CD4-positive, CD25-positive, alpha-beta regulatory T cell (primary cell): ENCODE measurements at regions not wholly inside any gene's neighbourhood (a gene's known extent, or its start where the extent isn't known, plus 50 kb on each side); places are given as distances from the start of the nearest gene placed in this dataset.

ENCODE experiments used
- ATAC-seq, 2 donors: fragments of 150-1000 bp; cut with Tn5 transposase; one replicate each; pipeline ENCODE4 v1.10.0; 2021; ENCODE audit warnings: low read depth in 2 of 2, moderate number of reproducible peaks in 2 of 2, moderate library complexity in 1 of 2
- DNase-seq, 3 donors: peaks; one replicate each; pipeline versions ENCODE4 v3.0.0 to v3.0.0-alpha.2; 2012 to 2022; ENCODE audit warnings: mixed read lengths in 1 of 3
- H3K27ac ChIP-seq: one replicate; pipeline ENCODE4 v1.7.0; 2013; ENCODE audit warnings: mild to moderate bottlenecking, low read length; ENCODE audit not compliant: insufficient read depth, poor library complexity, severe bottlenecking
- H3K27me3 ChIP-seq: one replicate; pipeline ENCODE4 v1.7.0; 2013; ENCODE audit warnings: low read length; ENCODE audit not compliant: control insufficient read depth, insufficient read depth
- H3K36me3 ChIP-seq: one replicate; pipeline ENCODE4 v1.7.0; 2013; ENCODE audit warnings: mild to moderate bottlenecking, low read length, moderate library complexity; ENCODE audit not compliant: control insufficient read depth, insufficient read depth
- H3K4me1 ChIP-seq: 2 replicates; pipeline ENCODE4 v1.7.0; 2013; ENCODE audit warnings: mild to moderate bottlenecking, low read length; ENCODE audit not compliant: insufficient read depth, control insufficient read depth, poor library complexity, severe bottlenecking
- H3K4me3 ChIP-seq: one replicate; pipeline ENCODE4 v1.7.0; 2013; ENCODE audit warnings: low read depth, mild to moderate bottlenecking, low read length, moderate library complexity
- H3K9me3 ChIP-seq, 2 experiments: 1 replicate in 1 of 2; 2 replicates in 1 of 2; pipeline ENCODE4 v1.7.0; 2013; ENCODE audit warnings: low read length in 2 of 2, mild to moderate bottlenecking in 1 of 2, moderate library complexity in 1 of 2; ENCODE audit not compliant: control insufficient read depth in 2 of 2
- H3K27ac Mint-ChIP-seq, 3 donors: one replicate each; pipeline ENCODE4 v1.8.0; 2020 to 2022; ENCODE audit warnings: mild to moderate bottlenecking in 3 of 3, mixed read lengths in 3 of 3, moderate library complexity in 2 of 3
- H3K27me3 Mint-ChIP-seq: one replicate; pipeline ENCODE4 v1.8.0; 2022; ENCODE audit warnings: mild to moderate bottlenecking, mixed read lengths
- H3K36me3 Mint-ChIP-seq: one replicate; pipeline ENCODE4 v1.8.0; 2020; ENCODE audit warnings: mixed read lengths
- H3K4me1 Mint-ChIP-seq, 4 donors: one replicate each; pipeline ENCODE4 v1.8.0; 2020 to 2022; ENCODE audit warnings: mixed read lengths in 4 of 4, mild to moderate bottlenecking in 1 of 4
- H3K4me3 Mint-ChIP-seq, 4 donors: one replicate each; pipeline ENCODE4 v1.8.0; 2020 to 2022; ENCODE audit warnings: mild to moderate bottlenecking in 4 of 4, mixed read lengths in 4 of 4, moderate library complexity in 3 of 4
- H3K9me3 Mint-ChIP-seq, 7 donors: one replicate each; pipeline ENCODE4 v1.8.0; 2020 to 2022; ENCODE audit warnings: mixed read lengths in 7 of 7, mild to moderate bottlenecking in 3 of 7, moderate library complexity in 2 of 7

DNA sequence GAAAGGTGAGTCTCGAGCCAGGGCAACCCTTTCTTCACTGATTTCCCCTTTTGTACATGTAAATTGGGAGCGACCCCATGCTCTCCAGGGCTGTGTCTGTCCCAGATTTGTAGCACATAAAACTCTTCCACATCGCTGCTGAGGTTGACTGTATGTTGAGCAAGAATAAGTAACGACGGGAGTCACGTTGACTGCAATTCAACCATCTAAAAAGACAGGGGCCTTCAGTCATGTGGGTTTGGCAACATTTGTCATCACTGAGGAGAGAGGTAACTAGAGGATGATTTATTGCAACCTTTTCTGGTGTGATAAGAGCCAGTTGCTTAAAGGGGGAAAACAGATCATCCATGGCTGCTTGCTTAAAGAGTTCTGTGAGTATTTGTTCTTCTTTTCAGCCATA lies 159.4 kb upstream of the SULF2 start:
- ATAC-seq, result no peak
- no peak overlapping the region for H3K4me3 Mint-ChIP-seq
- Histone ChIP-seq H3K4me3 (no peak overlapping the region), H3K9me3 (no peaks in the 10 kb centered on the region), H3K27me3 (peaks cover 1% of the 10 kb centered on the region), H3K27ac (no peak overlapping the region), H3K36me3 (no peaks in the 10 kb centered on the region), H3K4me1 (no peaks in the 10 kb centered on the region)
- no peaks in the 10 kb centered on the region for H3K36me3 Mint-ChIP-seq
- no peak overlapping the region for H3K27ac Mint-ChIP-seq
- no peak for DNase-seq
- no peaks in the 10 kb centered on the region for H3K27me3 Mint-ChIP-seq
- no peaks in the 10 kb centered on the region for H3K4me1 Mint-ChIP-seq
- no peaks in the 10 kb centered on the region for H3K9me3 Mint-ChIP-seq

GRCh38 chr20:47941869-47942268 lies 156.6 kb upstream of the SULF2 start:
- Mint-ChIP-seq H3K27ac (no peak overlapping the region), H3K36me3 (no peaks in the 10 kb centered on the region)

DNA sequence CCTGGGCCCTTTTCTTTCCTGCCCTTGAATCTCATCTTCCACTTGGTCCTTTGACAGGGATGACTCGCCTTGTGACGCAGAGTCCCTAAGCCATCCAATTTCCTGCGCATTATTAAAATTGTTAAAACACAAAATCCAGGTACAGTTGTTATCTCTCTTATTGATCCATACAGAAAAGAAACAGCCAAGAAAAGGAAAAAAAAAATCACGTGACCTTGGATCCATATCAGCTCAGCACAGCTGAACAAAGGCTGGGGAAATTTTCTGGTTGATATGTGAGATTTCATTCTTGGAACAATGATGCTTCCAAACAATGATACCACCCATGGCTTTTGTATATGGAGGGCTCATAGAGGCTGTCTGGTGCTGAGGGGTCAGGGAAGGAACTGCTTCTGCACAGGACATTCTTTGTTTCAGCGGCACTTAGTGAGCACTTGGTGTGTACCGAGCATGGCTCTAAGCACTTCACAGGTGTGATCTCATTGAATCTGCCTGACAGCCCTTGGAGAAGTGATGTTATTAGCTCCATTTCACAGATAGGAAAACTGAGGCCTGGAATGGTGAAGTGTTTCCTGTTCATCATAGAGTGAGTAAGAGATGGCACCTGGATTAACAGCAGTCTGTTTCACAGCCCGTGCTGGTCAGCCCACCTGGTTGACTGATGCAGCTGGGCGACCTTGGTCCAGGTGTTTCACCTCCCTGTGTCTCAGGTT lies 155.0 kb upstream of the SULF2 start:
- no peak overlapping the region for H3K27ac Mint-ChIP-seq
- H3K9me3 Mint-ChIP-seq, result no peaks in the 10 kb centered on the region
- peaks cover 6% of the 10 kb centered on the region for H3K27me3 Mint-ChIP-seq
- no peak overlapping the region for H3K4me3 ChIP-seq
- H3K27me3 ChIP-seq, result peaks cover 1% of the 10 kb centered on the region
- H3K36me3 ChIP-seq, result no peaks in the 10 kb centered on the region
- H3K4me1 ChIP-seq, result no peaks in the 10 kb centered on the region
- H3K4me1 Mint-ChIP-seq, result no peaks in the 10 kb centered on the region
- no peaks in the 10 kb centered on the region for H3K36me3 Mint-ChIP-seq
- ATAC-seq, result no peak
- no peak for DNase-seq
- H3K9me3 ChIP-seq, result no peaks in the 10 kb centered on the region
- no peak overlapping the region for H3K4me3 Mint-ChIP-seq
- H3K27ac ChIP-seq, result no peak overlapping the region

More at GRCh38 chr20:47941869-47942268, 156.6 kb upstream of the SULF2 start:
- ATAC-seq, result no peak
- H3K4me1 Mint-ChIP-seq, result no peaks in the 10 kb centered on the region
- Histone ChIP-seq H3K9me3 (no peaks in the 10 kb centered on the region), H3K36me3 (no peaks in the 10 kb centered on the region), H3K27ac (no peak overlapping the region), H3K27me3 (peaks cover 1% of the 10 kb centered on the region), H3K4me3 (no peak overlapping the region), H3K4me1 (no peaks in the 10 kb centered on the region)
- H3K27me3 Mint-ChIP-seq, result no peaks in the 10 kb centered on the region
- no peak overlapping the region for H3K4me3 Mint-ChIP-seq
- H3K9me3 Mint-ChIP-seq, result no peaks in the 10 kb centered on the region
- DNase-seq, result no peak

DNA sequence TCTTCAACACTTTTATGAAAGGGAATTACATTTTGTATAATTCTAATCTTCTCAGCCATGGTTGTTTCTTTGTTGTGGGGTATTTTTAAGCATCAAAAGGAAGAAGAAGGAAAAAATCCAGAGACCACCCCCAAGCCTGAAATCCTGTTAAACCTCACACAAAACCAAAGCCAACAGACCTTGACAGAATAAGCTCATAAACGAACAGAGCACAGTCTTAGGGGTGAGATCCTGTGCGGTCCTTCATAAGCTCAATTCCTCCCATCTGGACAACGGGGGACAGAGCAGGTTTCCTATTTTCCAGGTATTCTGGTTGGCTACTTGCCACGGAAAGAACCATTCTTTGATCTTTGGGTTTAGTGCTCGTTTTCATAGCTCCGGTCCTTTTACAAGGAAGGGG lies 151.3 kb upstream of the SULF2 start:
- DNase-seq (no peak), ATAC-seq (no peak)
- H3K9me3 Mint-ChIP-seq, result no peaks in the 10 kb centered on the region
- Histone ChIP-seq H3K27me3 (peaks cover 6% of the 10 kb centered on the region), H3K9me3 (no peaks in the 10 kb centered on the region), H3K4me3 (no peak overlapping the region), H3K4me1 (no peaks in the 10 kb centered on the region), H3K27ac (no peak overlapping the region), H3K36me3 (no peaks in the 10 kb centered on the region)
- H3K27ac Mint-ChIP-seq, result no peak overlapping the region
- no peaks in the 10 kb centered on the region for H3K4me1 Mint-ChIP-seq
- no peak overlapping the region for H3K4me3 Mint-ChIP-seq
- no peaks in the 10 kb centered on the region for H3K36me3 Mint-ChIP-seq
- peaks cover 9% of the 10 kb centered on the region for H3K27me3 Mint-ChIP-seq

GRCh38 chr20:47934761-47935160 lies 149.5 kb upstream of the SULF2 start:
- no peaks in the 10 kb centered on the region for H3K9me3 ChIP-seq
- no peaks in the 10 kb centered on the region for H3K36me3 ChIP-seq
- Mint-ChIP-seq H3K27ac (no peak overlapping the region), H3K36me3 (no peaks in the 10 kb centered on the region), H3K27me3 (peaks cover 9% of the 10 kb centered on the region), H3K9me3 (no peaks in the 10 kb centered on the region), H3K4me3 (no peak overlapping the region), H3K4me1 (no peaks in the 10 kb centered on the region)
- no peak for DNase-seq
- no peak overlapping the region for H3K4me3 ChIP-seq
- no peak overlapping the region for H3K27ac ChIP-seq
- H3K4me1 ChIP-seq, result no peaks in the 10 kb centered on the region
- no peak for ATAC-seq
- H3K27me3 ChIP-seq, result peaks cover 6% of the 10 kb centered on the region

DNA sequence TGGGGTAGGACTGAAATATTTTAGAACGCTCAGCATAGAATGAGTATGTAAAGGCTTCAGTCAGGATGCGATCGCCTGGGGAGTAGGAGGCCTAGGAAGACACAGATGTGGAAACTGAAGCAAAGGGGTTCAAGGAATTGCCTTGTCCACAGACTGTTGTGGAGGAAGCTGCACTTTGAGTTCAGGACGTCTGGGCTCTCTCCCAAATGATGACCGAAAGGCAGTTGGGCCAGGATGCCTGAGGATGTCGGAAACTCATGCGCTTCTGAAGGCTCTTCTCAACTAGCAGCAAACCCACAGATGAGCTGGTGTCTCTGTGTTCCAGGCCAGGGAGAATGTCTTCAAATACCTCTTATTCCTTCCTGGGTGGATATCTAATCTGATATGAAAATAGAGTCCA lies 146.2 kb upstream of the SULF2 start:
- H3K9me3 Mint-ChIP-seq, result no peaks in the 10 kb centered on the region
- ATAC-seq (no peak), DNase-seq (no peak)
- H3K4me3 ChIP-seq, result no peak overlapping the region
- H3K36me3 Mint-ChIP-seq, result no peaks in the 10 kb centered on the region
- no peak overlapping the region for H3K27ac Mint-ChIP-seq
- no peak overlapping the region for H3K27ac ChIP-seq
- no peaks in the 10 kb centered on the region for H3K9me3 ChIP-seq
- peaks cover 6% of the 10 kb centered on the region for H3K27me3 ChIP-seq
- peaks cover 9% of the 10 kb centered on the region for H3K27me3 Mint-ChIP-seq
- H3K36me3 ChIP-seq, result no peaks in the 10 kb centered on the region
- no peaks in the 10 kb centered on the region for H3K4me1 ChIP-seq
- no peaks in the 10 kb centered on the region for H3K4me1 Mint-ChIP-seq
- no peak overlapping the region for H3K4me3 Mint-ChIP-seq

GRCh38 chr20:47931002-47931401 lies 145.7 kb upstream of the SULF2 start:
- Mint-ChIP-seq H3K4me3 (no peak overlapping the region), H3K4me1 (no peaks in the 10 kb centered on the region), H3K9me3 (no peaks in the 10 kb centered on the region), H3K27me3 (peaks cover 9% of the 10 kb centered on the region), H3K36me3 (no peaks in the 10 kb centered on the region), H3K27ac (no peak overlapping the region)
- ATAC-seq (no peak), DNase-seq (no peak)
- Histone ChIP-seq H3K9me3 (no peaks in the 10 kb centered on the region), H3K36me3 (no peaks in the 10 kb centered on the region), H3K4me3 (no peak overlapping the region), H3K27me3 (peaks cover 6% of the 10 kb centered on the region), H3K4me1 (no peaks in the 10 kb centered on the region), H3K27ac (no peak overlapping the region)

GRCh38 chr20:47929368-47930115 lies 144.3 kb upstream of the SULF2 start:
- Mint-ChIP-seq H3K4me3 (no peak overlapping the region), H3K36me3 (no peaks in the 10 kb centered on the region), H3K4me1 (no peaks in the 10 kb centered on the region), H3K27ac (no peak overlapping the region), H3K27me3 (no peaks in the 10 kb centered on the region), H3K9me3 (no peaks in the 10 kb centered on the region)
- no peaks in the 10 kb centered on the region for H3K36me3 ChIP-seq
- ATAC-seq (no peak), DNase-seq (no peak)
- no peaks in the 10 kb centered on the region for H3K9me3 ChIP-seq
- H3K27ac ChIP-seq, result no peak overlapping the region
- H3K27me3 ChIP-seq, result peaks cover 6% of the 10 kb centered on the region
- no peak overlapping the region for H3K4me3 ChIP-seq
- no peaks in the 10 kb centered on the region for H3K4me1 ChIP-seq
